ENCODE measurements at regions not wholly inside any gene's neighbourhood (a gene's known extent, or its start where the extent isn't known, plus 50 kb on each side); places are given as distances from the start of the nearest gene placed in this dataset.
A peak's percentile ranks its signal among the peaks of the same experiment; 100 is the strongest.

DNA sequence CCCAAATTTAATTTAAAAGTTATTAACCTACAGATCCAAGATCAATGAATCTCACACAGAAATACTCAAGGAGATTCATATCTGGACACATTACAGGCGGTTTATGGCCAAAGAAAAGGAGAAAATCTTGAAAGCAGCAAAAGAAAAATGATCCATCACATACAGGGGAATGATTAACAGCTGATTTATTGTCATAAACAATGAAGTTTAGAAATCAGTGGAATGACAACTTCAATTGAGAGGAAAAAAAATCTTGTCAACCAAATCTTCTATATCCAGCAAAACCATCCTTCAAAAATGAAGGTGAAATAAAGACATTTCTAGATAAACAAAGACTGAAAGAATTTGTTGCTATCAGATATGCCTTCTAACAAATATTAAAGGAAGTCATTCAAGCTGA, 156.2 kb upstream of the SEMA6D start:
- no peak for DNase-seq

GRCh38 chr15:47565949-47566348, 151.4 kb upstream of the SEMA6D start:
- DNase-seq = no peak

- DNase-seq = no peak
Measured at GRCh38 chr15:47566610-47567009, 150.7 kb upstream of the SEMA6D start.

GRCh38 chr15:47568030-47568429, 149.3 kb upstream of the SEMA6D start:
- no peak for DNase-seq

DNA sequence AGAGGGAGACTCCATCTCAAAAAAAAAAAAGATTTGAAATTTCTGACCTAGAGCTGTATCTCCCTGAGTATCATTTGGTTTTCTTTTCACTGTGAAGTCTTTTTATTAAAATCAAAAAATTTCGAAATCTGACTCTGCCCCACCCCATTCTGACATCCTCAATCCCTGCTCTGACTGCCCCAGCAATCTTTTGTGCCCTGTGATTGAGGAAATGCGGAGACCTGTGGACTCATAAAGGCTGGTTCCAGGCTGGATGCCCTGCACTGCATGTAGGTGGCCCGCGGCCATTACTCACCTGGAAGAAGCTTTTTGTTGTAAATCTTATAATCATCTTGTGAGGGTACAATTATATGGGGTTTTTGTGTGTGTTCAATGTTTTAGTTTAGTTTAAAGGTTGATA, 147.3 kb upstream of the SEMA6D start:
- no peak for DNase-seq

DNA sequence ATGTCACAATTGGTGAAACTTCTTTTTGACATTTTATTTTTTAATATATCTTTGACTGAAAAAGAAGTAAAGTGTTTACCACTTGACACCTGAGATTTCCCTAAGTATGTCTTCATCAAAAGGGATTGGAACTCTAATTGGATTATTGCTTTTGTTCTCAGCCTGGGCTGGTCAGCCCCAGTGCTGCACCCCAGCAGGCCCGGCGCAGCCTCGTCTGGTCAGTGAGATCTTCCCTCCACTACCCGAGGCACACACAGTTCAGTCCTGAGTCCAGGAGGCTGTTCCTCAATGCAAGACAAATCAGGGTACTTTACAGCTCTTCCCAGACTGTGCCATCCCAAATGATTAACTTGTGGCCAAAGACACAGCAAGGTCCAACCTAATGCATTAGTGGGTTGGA, 146.9 kb upstream of the SEMA6D start:
- DNase-seq = no peak

DNA sequence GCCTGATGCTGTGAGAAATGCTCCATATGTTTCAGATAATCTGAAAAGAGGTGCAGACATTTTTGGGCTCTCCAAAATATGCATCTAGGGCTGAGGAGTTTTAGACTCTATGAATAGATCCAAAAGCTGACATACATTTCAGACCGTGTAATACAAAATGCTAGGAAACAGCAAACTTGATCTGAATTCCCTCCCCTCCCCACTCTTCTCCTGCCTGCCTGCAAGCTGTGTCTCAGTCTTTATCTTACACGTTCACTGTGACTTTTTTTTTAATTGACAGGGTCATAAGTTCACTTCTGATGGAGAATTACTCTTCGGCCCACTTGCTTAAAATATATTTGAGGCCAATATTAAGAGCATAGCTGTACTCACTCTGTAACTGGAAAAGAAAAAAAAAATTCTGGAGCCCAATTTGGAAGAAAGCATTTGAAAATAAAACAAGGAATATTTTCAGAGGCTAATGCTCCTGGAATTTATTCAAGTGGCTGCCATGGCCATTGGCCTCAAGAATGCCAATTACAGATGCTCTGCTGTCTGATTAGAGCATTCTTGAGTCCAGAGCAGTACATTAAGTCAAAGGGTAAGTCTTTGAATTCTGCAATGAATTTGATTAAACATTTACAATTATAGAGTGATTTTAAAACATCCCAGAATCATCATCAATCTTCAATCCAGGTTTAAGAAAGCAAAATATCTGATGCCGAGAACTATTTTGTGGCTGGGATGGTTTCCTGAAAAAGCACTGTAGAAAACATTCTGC, 146.2 kb upstream of the SEMA6D start:
- no peak for DNase-seq

- no peak for DNase-seq
Measured at GRCh38 chr15:47573673-47574072, 143.6 kb upstream of the SEMA6D start.

- DNase-seq = no peak
Measured at GRCh38 chr15:47577000-47577399, 140.3 kb upstream of the SEMA6D start.

DNA sequence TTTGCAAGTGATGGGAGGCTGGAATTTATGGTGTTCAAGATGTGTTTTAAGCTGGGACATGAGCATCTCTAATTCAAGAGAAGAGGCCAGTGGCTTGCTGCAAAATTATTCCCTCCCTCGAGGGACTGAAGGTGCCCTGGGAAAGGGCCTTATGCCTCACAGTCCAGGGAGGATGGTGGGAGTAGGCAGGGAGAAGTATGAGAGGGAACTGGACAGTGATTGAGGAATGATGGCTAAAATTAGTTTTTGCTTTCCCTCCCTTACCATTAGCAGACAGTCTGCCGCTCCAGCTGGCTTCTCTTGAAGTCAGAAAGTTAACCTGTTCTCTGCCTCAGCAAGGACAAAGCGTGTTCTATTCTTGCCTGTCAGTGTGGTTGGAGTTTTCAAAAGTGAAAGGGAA, 139.8 kb upstream of the SEMA6D start:
- no peak for DNase-seq

DNA sequence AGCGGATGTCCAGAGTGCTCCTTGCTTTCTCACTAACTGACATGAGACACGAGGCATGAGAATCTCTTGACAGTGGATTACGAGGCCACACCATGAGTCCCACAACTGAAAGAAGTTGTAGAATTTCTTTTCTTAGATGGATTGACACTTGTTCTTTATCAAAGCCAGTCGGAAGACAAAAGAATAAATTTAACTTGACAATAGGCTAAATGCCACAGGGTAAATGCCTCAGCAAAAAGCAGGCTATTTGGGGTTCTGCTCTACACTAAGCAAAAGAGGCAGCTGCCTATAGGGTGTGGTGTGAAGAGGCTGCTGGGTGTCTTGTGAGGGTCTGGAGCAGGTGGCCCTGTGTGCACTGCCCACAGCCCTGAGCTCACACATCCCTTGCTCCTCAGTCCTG, 135.1 kb upstream of the SEMA6D start:
- no peak for DNase-seq

DNA sequence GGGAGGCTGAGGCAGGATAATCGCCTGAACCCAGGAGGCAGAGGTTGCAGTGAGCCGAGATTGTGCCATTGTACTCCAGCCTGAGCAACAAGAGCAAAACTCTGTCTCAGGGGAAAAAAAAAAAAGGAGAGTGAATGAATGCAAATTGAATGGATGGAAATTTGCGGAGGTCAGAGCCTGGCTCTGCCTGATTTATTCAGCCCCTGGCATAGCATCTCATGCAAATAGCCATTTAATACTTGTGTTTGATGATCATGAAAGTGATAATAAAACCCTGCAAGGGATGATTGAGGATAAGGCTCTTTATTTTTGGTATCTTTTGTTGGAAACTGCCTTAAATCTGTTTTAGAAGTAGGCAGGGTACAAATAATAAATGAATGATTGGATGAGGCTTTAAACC, 133.0 kb upstream of the SEMA6D start:
- DNase-seq = no peak

GRCh38 chr15:47586653-47587224, 130.6 kb upstream of the SEMA6D start:
- DNase-seq = peak; percentile 13

GRCh38 chr15:47587940-47588802, 129.1 kb upstream of the SEMA6D start:
- no peak for DNase-seq

- DNase-seq = no peak
Measured at GRCh38 chr15:47588958-47589357, 128.3 kb upstream of the SEMA6D start.

GRCh38 chr15:47598996-47599395, 118.3 kb upstream of the SEMA6D start:
- DNase-seq = no peak

DNA sequence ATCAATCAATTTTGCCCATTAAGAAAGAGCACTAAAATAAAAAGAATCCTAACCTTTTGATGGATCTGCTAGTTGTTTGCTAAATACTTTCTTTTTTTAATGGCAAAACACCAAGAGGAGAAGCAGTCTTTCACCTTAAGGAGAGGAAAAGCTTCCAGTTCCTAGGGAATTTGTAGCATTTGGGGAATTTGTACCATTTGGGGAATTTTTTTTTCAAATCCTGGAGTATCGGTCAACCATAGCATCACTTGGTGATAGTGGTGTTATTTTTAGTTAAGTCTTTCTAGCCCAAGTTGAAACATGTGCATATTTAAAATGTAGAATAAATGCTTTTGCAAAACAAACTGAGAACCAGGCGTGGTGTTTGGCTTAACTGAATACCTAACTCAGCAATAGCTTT, 117.5 kb upstream of the SEMA6D start:
- no peak for DNase-seq

GRCh38 chr15:47602121-47602520, 115.2 kb upstream of the SEMA6D start:
- DNase-seq = no peak

GRCh38 chr15:47603026-47603425, 114.3 kb upstream of the SEMA6D start:
- DNase-seq = no peak

- DNase-seq = no peak
Measured at GRCh38 chr15:47607695-47608094, 109.6 kb upstream of the SEMA6D start.

DNA sequence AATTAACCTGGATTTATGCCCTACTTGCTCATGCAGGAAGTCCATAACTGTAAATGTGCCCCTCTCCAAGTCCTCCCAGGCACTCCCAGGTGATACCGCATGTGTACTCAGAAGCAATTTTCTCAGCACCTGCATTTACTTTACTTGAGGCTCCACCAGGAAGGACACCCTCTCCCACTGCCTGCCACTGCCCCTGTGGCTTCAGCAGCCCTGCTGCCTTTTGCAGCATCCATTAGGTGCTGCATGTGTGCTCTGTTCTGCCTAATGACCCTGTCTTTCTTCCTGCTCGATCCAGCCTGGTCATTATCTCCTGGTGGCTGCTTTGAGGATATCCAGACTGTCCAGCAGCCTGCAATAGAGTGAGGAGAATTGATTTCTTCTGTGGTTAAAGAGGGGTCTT, 107.6 kb upstream of the SEMA6D start:
- DNase-seq = peak; percentile 44

- no peak for DNase-seq
Measured at GRCh38 chr15:47610736-47611135, 106.6 kb upstream of the SEMA6D start.

DNA sequence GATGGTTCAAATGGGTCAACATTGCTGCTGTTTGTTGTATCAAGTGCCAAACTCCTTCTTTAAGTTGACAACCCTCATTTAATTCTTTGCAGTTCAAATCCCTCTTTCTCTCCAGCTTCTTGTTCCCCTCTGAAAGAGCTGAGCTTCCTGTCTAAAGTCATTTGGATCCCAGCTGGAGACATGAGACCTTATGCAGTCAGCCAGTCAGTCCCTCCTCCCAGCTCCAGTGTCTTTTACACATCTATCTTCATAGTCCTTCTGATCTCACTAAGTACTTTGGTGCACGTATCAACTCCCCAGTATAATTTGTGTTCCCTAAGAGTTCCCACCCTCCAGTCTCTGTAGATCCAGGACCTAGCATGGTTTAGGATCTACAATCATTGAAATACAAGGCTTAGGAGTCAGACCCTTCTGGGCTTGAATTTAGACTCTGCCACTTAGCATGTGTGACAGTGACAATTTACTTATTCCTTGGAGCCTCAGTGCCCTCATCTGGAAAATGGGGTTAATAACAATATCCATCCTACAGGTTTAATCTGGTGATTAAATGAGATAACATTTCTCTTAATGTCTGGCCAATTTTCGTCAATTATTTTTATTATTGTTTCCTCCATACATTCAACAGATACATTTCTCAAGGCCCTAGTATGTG, 102.8 kb upstream of the SEMA6D start:
- no peak for DNase-seq

GRCh38 chr15:47616876-47617275, 100.4 kb upstream of the SEMA6D start:
- no peak for DNase-seq
